Stimulated activated CD8-positive, alpha-beta memory T cell treated with anti-CD3 and anti-CD28 coated beads, Interleukin-2, amount 100 ng/mL, for 1 hour (primary cell): ENCODE measurements at regions not wholly inside any gene's neighbourhood (a gene's known extent, or its start where the extent isn't known, plus 50 kb on each side); places are given as distances from the start of the nearest gene placed in this dataset.

Experiments
- DNase-seq, 2 donors: peaks; one replicate each; pipeline ENCODE4 v3.0.0-alpha.2; 2020; ENCODE audit warnings: low read depth in 2 of 2

DNA sequence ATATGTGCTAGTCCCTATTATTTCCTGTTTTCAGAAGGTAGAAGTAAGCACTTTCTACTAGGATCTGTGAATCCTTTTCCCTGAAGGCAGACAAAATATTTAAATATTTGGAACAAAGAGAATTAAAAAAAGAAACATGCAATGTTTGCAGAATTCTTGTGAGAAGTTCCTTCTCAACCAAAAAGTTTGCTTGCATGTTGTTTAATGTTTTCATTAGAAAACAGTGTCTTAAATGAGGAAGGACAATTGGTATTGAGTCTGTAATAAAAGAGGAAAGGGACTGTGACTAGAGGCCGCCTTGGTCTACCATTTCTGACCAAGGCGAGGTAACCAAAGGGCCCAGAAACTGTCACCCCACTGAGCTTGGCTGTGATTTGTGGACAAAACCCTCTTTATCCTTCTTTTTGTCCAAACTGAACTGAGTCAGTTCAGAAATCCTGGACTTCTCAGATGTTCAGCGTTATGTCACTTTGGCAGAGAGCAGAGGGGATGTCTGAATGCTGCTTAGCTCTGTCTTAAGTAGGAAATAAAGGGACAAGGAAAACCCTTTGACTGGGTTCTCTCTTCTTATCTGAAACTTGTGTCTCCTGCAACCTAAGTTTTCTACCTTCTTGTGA, 129.8 kb upstream of the CPM start:
- DNase-seq, result no peak

DNA sequence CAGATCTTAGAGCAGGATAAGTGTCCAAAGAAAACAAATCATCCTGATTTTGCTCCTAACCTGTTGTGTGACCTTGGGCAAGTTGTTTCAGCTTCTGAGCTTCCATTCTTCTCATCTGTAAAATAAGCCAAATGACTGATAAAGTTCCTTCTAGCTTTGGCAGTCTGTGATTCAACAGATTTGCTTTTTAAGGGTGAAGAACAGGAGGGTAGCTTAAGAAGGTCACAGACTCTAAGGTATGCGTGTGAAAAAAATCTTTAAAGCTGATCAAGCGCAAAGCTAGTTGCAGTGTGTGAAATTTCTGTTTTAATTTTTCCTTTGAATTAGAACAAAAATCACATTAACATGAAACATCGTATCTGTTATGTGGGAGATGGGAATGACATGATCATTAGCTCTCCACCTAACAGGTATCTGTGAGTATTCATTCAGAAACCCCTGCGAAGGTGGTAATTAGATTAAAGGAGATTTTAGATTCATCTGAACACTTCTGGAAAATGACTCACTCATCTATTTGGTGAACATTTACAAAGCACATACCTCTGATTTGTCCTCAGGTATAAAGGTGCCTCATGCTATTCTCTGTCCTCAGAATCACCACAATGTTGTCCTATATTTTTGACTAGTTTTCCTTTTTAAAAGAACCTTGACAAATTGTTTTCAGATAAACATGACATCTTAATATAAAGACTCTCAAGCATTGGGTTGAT, 131.9 kb upstream of the CPM start:
- no peak for DNase-seq

DNA sequence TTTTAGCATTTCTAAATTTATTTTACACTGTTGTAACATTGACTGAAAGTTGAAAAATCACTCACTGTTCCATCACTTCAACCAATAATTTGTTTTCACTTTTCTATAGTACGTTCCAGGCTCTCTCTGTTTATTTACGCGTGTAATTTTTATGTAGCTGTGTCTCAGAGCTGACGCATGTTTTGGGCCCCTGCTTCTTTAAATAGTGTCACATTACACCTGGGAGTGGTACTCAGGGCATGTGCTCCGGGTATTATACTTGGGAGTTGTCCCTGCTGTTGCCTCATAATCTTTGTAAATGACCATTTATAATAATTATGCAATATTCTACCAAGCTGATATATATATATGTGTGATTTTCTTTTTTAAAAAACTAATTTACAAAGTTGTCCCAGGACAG, 132.8 kb upstream of the CPM start:
- DNase-seq, result no peak

DNA sequence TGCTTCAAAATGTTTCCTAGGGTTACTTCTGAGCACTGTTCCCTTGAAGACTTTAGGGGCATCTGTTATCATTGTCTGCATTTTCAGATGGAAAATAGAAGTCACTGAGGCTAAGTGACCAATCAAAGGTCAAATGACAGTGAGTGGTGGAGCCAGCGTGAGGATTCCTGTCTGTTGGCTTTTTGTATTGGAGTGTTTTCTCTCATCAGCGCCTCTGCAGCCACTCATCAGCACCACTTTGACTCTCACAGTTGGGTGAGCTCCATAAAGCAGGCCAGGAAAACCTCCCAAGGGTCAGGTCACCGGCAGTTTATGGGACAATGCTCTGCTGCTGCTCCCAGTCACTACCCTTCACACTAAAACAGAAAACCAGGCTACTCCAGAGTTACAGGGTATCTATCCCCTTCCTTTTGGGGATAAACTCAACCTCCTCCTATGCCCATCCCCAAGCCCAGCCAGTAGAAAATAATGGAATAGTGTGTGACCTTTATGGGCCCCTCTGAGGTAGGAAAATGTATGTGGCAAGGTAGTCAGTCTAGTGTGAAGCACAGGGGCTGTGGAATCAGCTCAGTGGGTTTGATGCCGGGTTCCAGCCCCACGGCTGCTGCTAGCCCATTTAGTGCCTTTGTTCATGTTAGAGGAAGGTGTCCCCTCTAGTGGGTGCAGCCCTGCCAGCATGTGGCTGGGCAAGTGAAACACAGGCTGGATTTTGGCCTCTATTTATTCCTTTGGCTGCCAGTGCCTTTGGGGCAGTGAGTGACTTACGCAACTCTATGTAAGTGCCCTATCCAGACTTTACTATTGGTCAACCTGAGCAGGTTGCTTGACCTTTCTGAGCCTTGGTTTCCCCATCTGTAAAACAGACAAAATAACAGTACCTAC, 133.8 kb upstream of the CPM start:
- DNase-seq, result no peak

DNA sequence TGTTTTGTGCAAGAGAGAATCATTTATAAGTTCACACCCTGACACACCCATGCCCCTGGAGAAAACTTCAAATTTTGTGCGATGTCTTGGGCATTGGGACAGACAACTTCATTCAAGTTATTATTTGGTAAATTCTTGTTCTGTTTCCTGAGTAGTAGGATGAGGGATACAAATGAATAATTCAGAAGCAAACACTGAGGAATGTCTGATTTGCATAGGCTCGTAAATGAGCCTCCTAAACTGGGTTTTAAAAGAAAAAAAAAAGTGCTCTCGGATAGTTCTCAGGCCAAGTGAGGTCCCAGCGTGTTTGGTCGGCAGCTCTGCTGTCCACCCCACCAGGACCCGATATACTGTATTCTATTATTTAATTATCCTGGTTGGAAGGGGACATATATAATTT, 134.7 kb upstream of the CPM start:
- no peak for DNase-seq

DNA sequence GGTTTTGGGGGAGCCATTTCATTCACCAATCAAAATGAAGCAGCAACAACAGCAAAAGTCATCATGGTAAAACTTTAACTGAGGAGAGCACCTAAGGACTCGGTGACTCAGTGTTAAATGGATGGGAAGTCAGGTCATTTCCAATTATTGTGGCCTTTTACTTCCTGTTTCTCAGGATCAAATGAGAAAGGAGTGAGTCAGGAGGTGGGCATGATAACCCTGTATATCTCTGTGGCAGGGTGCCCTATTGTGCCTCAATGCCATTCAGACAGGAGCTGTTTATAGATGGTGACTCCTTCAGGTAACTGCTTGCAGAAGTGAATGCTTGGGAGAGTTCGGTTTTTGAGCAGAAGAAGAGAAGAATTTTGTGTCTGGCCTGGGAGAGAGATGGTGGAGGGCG, 135.5 kb upstream of the CPM start:
- no peak for DNase-seq

DNA sequence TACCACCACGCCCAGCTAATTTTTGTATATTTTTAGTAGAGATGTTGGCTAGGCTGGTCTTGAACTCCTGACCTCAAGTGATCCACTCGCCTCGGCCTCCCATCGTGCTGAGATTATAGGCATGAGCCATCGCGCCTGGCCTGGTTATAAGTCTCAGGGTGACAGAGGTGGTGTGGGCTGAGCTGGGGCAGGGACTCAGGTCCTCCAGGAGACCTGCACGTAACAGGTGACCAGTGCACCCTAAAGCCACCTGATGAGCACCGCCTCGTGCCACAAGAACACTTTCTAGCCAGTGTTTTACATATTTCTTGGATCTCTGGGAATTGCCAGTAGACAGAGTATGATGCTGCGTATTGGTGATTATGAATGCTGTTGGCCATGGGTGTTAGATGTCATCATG, 136.5 kb upstream of the CPM start:
- DNase-seq, result no peak

DNA sequence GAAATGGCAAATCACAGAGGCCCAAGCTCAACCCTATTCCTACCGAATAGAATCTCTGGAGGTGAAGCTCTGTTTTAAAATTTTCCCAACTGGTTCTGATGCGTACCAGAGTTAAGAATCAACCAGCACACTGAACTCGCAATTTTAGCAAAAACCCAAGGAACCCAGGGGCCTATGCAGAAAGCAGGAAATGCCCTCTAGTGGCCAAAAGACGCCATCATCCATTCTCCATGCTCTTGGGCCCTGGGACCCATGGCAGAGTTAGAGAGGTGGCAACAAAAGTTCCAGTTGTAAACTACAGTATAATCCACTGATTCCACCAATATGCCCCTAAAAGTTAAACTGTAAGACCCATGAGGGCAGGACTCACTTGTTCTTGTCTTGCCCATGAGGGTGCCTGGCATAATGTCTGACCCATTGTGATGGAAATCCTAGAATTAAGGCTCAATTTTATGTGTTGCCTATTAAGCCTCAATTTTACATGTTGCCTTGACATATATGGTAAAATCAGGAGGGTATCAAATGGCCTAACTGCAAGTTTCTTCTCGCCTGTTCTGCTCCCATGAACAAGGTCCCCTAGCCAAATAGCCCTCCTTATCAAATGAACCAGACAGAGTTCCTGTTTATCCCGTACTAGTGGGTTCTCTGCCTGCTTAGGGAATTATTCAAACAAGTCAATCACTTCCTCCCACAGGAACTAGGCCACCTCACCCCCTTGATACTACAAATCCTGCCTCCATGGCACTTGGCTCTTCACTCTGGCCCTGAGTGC, 137.5 kb upstream of the CPM start:
- peak in 1 of 2 donors; percentile 20 for DNase-seq

DNA sequence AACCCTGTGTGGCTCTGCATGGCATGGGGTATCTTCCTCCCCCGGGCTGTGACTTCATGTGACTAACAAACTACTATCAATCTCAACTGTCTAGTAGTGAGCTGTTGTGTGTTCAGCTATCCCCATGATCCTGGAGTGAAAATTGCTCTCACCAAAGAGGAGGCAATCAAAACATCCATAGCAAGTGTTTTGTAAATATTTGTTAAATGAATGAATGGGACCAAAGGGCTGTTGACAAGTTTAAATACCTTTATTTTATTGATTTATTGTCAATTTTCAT, 138.1 kb upstream of the CPM start:
- no peak for DNase-seq

DNA sequence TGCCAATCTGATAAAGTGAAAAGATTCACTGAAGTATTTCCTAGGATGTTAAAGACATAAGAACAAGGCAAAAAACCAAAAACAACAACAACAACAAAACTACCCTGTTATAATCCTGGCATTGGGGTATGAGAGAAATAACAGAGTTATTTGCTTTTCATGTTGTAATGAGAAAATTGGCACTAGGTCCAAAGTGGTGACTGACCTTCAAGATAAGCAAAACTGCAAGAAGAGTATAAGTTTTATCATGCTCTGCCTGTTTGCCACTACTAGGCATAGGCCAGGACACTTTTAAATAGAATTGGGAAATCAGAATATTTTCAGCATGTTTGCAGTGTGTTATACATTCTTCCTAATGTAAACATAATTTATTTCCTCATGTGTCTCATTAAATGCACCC, 140.1 kb upstream of the CPM start:
- no peak for DNase-seq

DNA sequence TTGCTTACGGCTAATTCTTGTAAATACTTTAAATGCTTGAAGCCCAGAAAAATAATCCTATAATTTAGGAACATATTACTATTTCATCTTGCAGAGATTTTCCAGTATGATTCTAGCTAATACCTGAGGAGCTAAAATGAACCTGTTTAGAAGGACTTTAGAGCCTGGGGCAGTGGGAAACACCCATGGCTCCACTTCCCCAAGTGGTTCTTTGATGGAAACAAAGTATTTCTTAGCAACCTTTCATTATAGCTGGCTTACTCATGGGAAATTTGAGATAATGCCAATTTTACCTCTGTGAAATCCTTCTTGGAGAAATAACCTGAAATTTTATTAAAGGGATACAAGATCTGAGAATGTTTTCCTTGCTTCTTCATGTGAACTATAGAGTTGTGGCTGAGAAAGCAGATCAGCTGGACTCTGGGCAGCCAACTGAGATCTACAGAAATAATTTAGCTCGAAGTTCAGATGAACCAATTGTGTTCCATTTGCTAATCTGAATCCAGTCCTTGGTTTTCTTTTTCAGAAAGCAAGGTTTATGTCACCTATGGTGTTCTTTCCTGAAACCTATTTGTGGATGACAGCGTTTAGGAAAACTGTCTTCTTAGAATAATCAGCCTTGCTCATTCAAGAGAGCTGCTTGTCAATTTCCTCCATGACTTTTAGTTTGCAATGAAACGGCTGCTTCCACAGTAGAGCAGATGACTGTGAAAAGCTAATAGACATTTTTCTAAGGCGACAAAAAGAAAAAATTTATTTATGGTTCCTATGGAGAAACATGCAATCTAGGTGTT, 141.8 kb upstream of the CPM start:
- DNase-seq, result no peak

DNA sequence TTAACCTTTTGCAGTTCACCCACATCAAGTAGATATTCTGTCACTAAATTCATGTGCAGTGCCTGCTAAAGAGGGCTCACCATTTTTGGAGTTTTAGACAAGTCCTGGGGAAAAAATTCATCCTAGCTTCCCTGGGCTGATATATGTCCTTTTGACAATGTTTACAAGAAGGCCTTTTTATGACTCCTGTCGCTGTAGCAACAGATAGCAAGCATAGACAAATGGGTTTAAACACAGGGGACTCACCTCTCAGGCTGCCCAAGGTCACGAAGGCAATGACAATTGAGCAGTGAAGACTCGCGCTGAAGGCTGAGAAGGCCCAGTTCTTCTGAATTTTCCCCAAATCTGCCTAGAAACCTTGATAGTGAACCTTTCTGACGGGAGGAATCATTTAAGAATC, 150.7 kb upstream of the CPM start:
- DNase-seq, result no peak

DNA sequence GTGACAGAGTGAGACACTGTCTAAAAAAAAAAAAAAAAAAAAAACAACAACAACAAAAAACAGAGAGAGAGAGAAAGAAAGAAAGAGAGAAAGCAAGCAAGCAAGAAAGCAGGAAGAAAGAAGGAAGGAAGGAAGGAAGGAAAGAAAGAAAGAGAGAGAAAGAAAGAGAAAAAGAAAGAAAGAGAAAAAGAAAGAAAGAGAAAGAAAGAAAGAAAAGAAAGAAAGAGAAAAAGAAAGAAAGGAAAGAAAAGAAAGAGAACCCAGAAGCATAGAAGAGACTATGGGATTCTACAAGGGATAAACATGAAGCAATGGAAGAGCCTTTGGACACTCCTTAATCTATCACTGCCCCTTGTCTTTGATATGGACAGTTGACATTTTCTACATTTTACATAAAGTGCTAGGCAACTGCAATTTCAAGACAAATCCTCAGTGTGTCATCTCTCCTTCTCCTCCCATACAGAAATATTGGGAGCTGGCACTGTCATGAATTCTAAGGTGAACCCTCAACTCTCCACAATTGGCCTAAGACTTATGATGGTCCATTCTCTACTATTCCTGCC, 151.9 kb upstream of the CPM start:
- DNase-seq, result no peak

DNA sequence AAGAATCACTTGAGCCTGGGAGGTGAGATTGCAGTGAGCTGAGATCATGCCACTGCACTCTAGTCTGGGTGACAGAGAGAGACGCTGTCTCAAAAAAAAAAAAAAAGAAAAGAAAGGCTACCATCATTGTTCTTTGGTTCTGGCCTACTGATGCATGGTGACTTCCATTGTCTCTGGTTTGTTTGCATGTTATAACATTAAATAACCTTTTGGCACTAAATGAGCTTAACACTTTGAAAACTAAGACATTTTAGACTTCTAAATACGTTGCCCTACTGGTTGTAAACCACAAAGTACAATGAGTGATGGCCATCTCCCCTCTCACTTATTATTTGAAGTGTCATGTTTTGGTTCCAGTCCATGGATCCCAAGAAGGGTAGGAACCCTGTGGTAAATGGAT, 152.9 kb upstream of the CPM start:
- DNase-seq, result no peak

DNA sequence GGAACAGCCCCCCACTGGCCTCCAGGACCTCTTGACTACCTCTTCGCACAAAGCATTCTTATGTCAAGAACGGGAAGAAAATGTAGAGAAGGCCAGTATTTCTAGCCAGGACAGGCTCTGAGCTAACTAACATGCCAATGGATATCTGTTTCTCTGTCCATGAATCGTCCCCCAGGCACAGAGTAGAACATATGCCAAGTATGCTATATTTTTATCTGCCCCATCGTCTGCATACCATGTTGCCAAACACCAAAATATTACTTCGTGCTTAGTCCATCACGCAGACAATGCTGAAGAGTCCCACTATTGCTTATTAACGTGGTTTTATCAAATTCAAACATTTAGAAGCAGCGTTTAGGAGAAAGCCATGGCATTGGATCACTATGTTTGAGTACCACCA, 151.4 kb upstream of the CPSF6 start:
- DNase-seq, result no peak

DNA sequence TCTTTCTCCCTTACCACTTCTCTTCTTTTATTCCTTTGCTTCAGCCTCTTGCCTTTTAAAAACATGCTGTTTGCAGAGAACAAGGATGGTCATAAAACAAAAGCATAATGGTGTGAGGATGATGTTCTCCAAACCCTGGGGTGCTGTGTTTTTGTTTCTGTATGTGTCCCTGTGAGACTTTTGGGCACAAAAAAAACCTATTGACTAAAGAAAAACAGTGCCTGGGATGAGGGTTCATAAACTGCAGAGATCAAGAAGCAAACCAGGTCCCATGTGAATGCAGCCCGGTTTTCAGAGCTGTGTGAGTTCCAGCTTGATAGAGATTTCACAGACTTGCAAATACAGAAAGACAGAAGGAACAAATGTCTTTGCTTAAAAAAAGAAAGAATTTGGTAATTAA, 148.6 kb upstream of the CPSF6 start:
- DNase-seq, result no peak

DNA sequence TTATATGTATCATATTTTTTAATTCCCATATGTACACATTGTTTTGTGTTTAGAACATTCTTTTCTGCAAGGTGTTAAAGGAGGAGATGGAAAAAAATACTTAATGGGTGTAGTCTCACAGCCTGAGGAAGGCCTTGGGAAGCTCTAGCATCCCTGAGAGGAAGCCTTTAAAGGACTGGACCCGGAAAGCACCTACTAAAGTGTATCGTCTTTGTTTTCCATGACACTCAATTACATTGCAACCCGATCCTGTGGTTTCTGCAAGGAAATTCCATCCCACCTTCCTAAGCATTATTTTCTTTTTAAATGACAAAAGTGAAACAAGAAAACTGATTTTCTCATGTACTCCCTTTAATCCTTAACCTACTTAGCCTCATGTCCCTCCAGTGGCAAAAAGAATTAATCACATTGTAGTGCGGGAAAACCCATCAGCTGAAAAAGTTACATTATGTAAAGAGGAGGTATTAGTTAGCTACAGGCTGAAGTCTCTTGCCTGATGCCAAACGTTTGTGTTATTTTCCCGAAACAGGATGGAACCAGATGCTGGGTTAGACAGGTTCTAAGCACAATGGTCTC, 147.8 kb upstream of the CPSF6 start:
- no peak for DNase-seq

DNA sequence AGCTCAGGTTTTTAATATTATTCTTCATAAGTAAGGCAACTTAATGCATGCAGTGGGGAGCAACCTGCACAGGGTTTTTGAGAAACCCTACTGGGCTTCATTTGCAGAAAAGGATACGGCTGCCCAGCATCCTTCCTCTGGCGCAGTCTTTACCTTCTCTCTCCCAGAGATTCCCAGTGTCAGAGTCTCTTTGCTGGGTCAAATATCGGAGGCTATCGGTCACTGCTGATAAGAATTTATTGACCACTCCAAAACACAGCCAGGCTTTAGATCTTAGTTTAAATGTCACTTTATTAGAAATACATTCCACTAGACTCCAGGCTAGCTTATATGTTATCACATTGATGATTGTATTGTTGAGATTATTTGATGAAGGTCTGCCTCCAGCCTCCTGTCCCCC, 147.2 kb upstream of the CPSF6 start:
- DNase-seq, result no peak

DNA sequence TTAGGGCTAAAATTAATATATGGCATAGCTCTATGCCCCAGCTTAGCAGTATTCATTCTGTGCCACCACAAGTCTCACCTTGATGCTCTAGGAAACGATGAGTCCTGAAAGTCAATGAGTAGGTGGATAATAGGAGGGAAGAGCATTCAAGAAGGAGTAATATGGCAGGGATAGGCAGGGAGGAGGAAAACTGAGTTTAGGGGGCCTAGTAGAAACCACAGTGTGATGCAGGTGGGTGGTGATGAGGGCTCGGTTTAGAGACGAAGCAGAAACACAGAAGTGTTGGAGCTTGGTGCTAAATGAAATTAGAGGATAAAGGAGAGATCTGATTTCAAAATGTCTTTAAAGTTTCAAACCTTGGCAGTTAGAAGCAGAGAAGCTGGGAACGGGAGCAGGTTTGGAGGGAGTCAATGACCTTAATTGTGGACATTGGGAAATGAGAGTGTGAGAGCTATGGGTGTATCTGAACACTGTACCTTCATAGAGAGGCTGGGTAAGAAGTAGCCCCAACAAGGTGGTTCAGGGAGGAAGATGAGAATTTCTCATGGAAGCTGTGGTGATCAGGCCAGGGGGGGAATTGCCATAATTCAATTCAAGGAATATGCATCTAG, 144.7 kb upstream of the CPSF6 start:
- no peak for DNase-seq

DNA sequence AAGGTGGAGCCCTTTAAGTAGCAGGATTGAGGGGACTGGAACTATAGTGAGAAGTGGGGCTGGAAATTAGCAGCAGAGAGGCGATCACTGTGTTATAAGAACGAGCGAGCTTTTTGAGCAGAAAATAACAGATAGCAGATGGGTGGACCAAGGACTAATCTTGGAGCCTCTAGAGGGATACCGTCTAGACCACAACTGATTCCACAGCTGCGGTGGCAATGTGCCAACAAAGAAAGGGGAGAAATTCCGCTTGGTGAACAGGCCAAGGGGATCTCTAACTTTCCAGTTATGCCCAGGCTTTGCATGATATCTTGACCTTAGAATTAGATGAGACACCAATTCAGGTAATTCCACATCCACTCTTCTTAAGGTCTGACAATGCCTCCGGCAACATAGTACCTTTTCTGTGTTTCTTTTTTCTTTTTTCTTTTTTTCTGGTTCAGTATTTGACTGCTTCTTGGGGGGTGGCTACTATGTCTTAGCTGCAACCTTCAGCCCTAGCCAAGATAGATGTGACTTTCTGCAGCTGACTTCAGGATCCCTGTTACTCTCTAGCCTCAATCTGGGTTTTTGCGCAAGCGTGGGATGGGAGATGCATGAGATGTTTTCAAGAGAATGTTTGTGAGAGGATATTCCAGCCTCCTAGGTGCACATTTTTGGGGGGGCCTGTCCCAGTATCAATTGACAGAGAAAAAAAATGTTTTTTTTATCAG, 143.4 kb upstream of the CPSF6 start:
- DNase-seq, result no peak
